ENCODE measurements at regions not wholly inside any gene's neighbourhood (a gene's known extent, or its start where the extent isn't known, plus 50 kb on each side); places are given as distances from the start of the nearest gene placed in this dataset.

- Histone ChIP-seq H4K20me1 (ENCODE audit: control insufficient read depth, insufficient read depth, low read depth, low read length) (no peaks in the 10 kb centered on the region), H3K4me2 (ENCODE audit: low read length) (no peak overlapping the region), H3K79me2 (ENCODE audit: control insufficient read depth, low read length) (no peaks in the 10 kb centered on the region), H3K4me1 (ENCODE audit: control insufficient read depth, low read length) (no peaks in the 10 kb centered on the region), H3F3A (ENCODE audit: control insufficient read depth, insufficient read depth) (no peaks in the 10 kb centered on the region), H3K27ac (ENCODE audit: low read depth, low read length) (no peak overlapping the region), H3K9me2 (replicated peaks; ENCODE audit: control insufficient read depth, low read length) (no peaks in the 10 kb centered on the region), H3K4me3 (ENCODE audit: low read length) (no peak overlapping the region), H3K27me3 (ENCODE audit: control insufficient read depth, low read length) (no peaks in the 10 kb centered on the region), H3K9me3 (ENCODE audit: control insufficient read depth, insufficient read depth, low read length) (no peaks in the 10 kb centered on the region), H3K36me3 (ENCODE audit: control insufficient read depth, low read length) (no peaks in the 10 kb centered on the region)
- TF ChIP-seq CTCF (IDR thresholded peaks at IDR 0.05; ENCODE audit: low read depth, low read length, poor library complexity, severe bottlenecking) (no peak), EZH2phosphoT487 (IDR thresholded peaks at IDR 0.05; ENCODE audit: borderline replicate concordance, low read length) (no peak)
Measured at GRCh38 chr4:89419111-89419695, 111.6 kb upstream of the GPRIN3 start.

GRCh38 chr4:89416960-89417359 is 109.4 kb upstream of the GPRIN3 start:
- no peaks in the 10 kb centered on the region for H3K27me3 ChIP-seq (ENCODE audit: control insufficient read depth, low read length)
- no peaks in the 10 kb centered on the region for H3K9me3 ChIP-seq (ENCODE audit: control insufficient read depth, insufficient read depth, low read length)
- no peak overlapping the region for H3K27ac ChIP-seq (ENCODE audit: low read depth, low read length)
- no peak for TF ChIP-seq EZH2phosphoT487 (IDR thresholded peaks at IDR 0.05; ENCODE audit: borderline replicate concordance, low read length)
- no peak for TF ChIP-seq CTCF (IDR thresholded peaks at IDR 0.05; ENCODE audit: low read depth, low read length, poor library complexity, severe bottlenecking)
- no peaks in the 10 kb centered on the region for H3F3A ChIP-seq (ENCODE audit: control insufficient read depth, insufficient read depth)
- H3K4me1 ChIP-seq (ENCODE audit: control insufficient read depth, low read length): no peaks in the 10 kb centered on the region
- H3K79me2 ChIP-seq (ENCODE audit: control insufficient read depth, low read length): no peaks in the 10 kb centered on the region
- H3K9me2 ChIP-seq (replicated peaks; ENCODE audit: control insufficient read depth, low read length): no peaks in the 10 kb centered on the region
- no peak overlapping the region for H3K4me3 ChIP-seq (ENCODE audit: low read length)
- no peaks in the 10 kb centered on the region for H3K36me3 ChIP-seq (ENCODE audit: control insufficient read depth, low read length)
- H3K4me2 ChIP-seq (ENCODE audit: low read length): no peak overlapping the region
- no peaks in the 10 kb centered on the region for H4K20me1 ChIP-seq (ENCODE audit: control insufficient read depth, insufficient read depth, low read depth, low read length)

- Histone ChIP-seq H3K27me3 (ENCODE audit: control insufficient read depth, low read length) (no peaks in the 10 kb centered on the region), H3K4me2 (ENCODE audit: low read length) (no peak overlapping the region), H3K9me2 (replicated peaks; ENCODE audit: control insufficient read depth, low read length) (no peaks in the 10 kb centered on the region), H3K4me3 (ENCODE audit: low read length) (no peak overlapping the region), H3K27ac (ENCODE audit: low read depth, low read length) (no peak overlapping the region), H3K9me3 (ENCODE audit: control insufficient read depth, insufficient read depth, low read length) (no peaks in the 10 kb centered on the region), H3K36me3 (ENCODE audit: control insufficient read depth, low read length) (no peaks in the 10 kb centered on the region), H3K79me2 (ENCODE audit: control insufficient read depth, low read length) (no peaks in the 10 kb centered on the region), H3F3A (ENCODE audit: control insufficient read depth, insufficient read depth) (no peaks in the 10 kb centered on the region), H4K20me1 (ENCODE audit: control insufficient read depth, insufficient read depth, low read depth, low read length) (no peaks in the 10 kb centered on the region), H3K4me1 (ENCODE audit: control insufficient read depth, low read length) (peaks cover 18% of the 10 kb centered on the region)
- TF ChIP-seq CTCF (IDR thresholded peaks at IDR 0.05; ENCODE audit: low read depth, low read length, poor library complexity, severe bottlenecking) (no peak), EZH2phosphoT487 (IDR thresholded peaks at IDR 0.05; ENCODE audit: borderline replicate concordance, low read length) (no peak)
Measured at GRCh38 chr4:89413518-89413917, 105.9 kb upstream of the GPRIN3 start.

Data from DOHH2 (cell line).